ENCODE measurements at regions not wholly inside any gene's neighbourhood (a gene's known extent, or its start where the extent isn't known, plus 50 kb on each side); places are given as distances from the start of the nearest gene placed in this dataset.
"Not testable (repeated sequence)": the region's sequence is repeated elsewhere in the genome, so short reads cannot be mapped to it uniquely, and the experiment has no call there.

DNA sequence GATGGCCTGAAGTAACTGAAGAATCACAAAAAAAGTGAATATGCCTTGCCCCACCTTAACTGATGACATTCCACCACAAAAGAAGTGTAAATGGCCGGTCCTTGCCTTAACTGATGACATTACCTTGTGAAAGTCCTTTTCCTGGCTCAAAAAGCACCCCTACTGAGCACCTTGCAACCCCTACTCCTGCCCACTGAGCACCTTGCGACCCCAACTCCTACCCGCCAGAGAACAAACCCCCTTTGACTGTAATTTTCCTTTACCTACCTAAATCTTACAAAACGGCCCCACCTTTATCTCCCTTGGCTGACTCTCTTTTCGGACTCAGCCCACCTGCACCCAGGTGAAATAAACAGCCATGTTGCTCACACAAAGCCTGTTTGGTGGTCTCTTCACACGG is 92.9 kb upstream of the CCDC180 start:
- H3K9me3 Mint-ChIP-seq; H3K36me3 Mint-ChIP-seq; H2AFZ ChIP-seq (ENCODE audit: insufficient read depth, low read depth, low read length, poor library complexity, severe bottlenecking); H3K4me1 ChIP-seq (ENCODE audit: control insufficient read depth in 1 of 2, insufficient read depth in 2 of 2, low read length in 2 of 2); H4K20me1 ChIP-seq (ENCODE audit: insufficient read depth, low read length); intact Hi-C loops (cut with micrococcal nuclease); H3K4me3 ChIP-seq (replicated peaks in 1 of 3; ENCODE audit: low read depth in 2 of 3, low read length in 3 of 3); H3K36me3 ChIP-seq (replicated peaks in 1 of 2; ENCODE audit: control insufficient read depth in 1 of 2, insufficient read depth in 2 of 2, low read length in 2 of 2); H3K9ac ChIP-seq (ENCODE audit: insufficient read depth, low read length, poor library complexity, severe bottlenecking); H3K27me3 ChIP-seq (ENCODE audit: control insufficient read depth in 2 of 2, insufficient read depth in 2 of 2, low read length in 2 of 2); H3K27ac ChIP-seq (ENCODE audit: low read depth in 1 of 2, low read length in 2 of 2); H3K4me2 ChIP-seq (replicated peaks; ENCODE audit: extremely low read depth, low read length, poor library complexity, severe bottlenecking); H3K9me3 ChIP-seq (replicated peaks in 1 of 2; ENCODE audit: control insufficient read depth in 1 of 2, insufficient read depth in 1 of 2, low read length in 2 of 2); H3K79me2 ChIP-seq (ENCODE audit: insufficient read depth, low read length); H3K4me3 Mint-ChIP-seq; H3K4me1 Mint-ChIP-seq; H3K27ac Mint-ChIP-seq; DNase-seq: not testable (repeated sequence)
- peaks cover 26 to 38% (median 30%) of the 10 kb centered on the region in 3 donors for H3K27me3 Mint-ChIP-seq (ENCODE audit: low read depth in 3 of 3)
- WGBS (ENCODE audit: insufficient coverage) = 90% methylated on average over 4 of the region's 6 CpGs

GRCh38 chr9:97199683-97200082 is 107.8 kb upstream of the CCDC180 start:
- H2AFZ ChIP-seq (ENCODE audit: insufficient read depth, low read depth, low read length, poor library complexity, severe bottlenecking); H3K4me3 Mint-ChIP-seq; H3K79me2 ChIP-seq (ENCODE audit: insufficient read depth, low read length); H3K36me3 ChIP-seq (replicated peaks in 1 of 2; ENCODE audit: control insufficient read depth in 1 of 2, insufficient read depth in 2 of 2, low read length in 2 of 2); H3K27ac ChIP-seq (ENCODE audit: low read depth in 1 of 2, low read length in 2 of 2); H3K36me3 Mint-ChIP-seq; H3K4me2 ChIP-seq (replicated peaks; ENCODE audit: extremely low read depth, low read length, poor library complexity, severe bottlenecking); H3K27me3 Mint-ChIP-seq (ENCODE audit: low read depth in 3 of 3); DNase-seq; H3K4me1 ChIP-seq (ENCODE audit: control insufficient read depth in 1 of 2, insufficient read depth in 2 of 2, low read length in 2 of 2); H3K9ac ChIP-seq (ENCODE audit: insufficient read depth, low read length, poor library complexity, severe bottlenecking); H3K4me1 Mint-ChIP-seq; H3K4me3 ChIP-seq (replicated peaks in 1 of 3; ENCODE audit: low read depth in 2 of 3, low read length in 3 of 3); H4K20me1 ChIP-seq (ENCODE audit: insufficient read depth, low read length); intact Hi-C loops (cut with micrococcal nuclease); H3K27ac Mint-ChIP-seq; H3K27me3 ChIP-seq (ENCODE audit: control insufficient read depth in 2 of 2, insufficient read depth in 2 of 2, low read length in 2 of 2); H3K9me3 ChIP-seq (replicated peaks in 1 of 2; ENCODE audit: control insufficient read depth in 1 of 2, insufficient read depth in 1 of 2, low read length in 2 of 2): not testable (repeated sequence)
- WGBS (ENCODE audit: insufficient coverage) = 90% methylated on average over 2 of the region's 20 CpGs
- H3K9me3 Mint-ChIP-seq = peaks cover 6 to 23% (median 19%) of the 10 kb centered on the region in 7 donors

DNA sequence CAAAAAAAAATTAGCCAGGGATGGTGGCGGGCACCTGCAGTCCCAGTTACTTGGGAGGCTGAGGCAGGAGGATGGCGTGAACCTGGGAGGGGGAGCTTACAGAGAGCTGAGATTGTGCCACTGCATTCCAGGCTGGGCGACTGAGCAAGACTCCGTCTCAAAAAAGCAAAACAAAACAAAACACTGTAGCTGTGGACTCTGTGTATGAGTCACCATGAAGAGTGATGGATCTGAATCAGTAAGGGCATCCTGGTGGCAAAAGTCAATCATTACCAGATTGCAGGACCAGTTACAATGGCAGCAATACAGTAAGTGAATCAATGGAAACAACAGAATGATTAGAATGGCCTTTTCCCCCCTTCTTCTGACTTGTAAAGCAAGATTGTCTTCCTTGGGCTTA is 113.7 kb upstream of the CCDC180 start:
- H3K36me3 Mint-ChIP-seq; H3K9me3 ChIP-seq (replicated peaks in 1 of 2; ENCODE audit: control insufficient read depth in 1 of 2, insufficient read depth in 1 of 2, low read length in 2 of 2); H2AFZ ChIP-seq (ENCODE audit: insufficient read depth, low read depth, low read length, poor library complexity, severe bottlenecking); H4K20me1 ChIP-seq (ENCODE audit: insufficient read depth, low read length); H3K27ac ChIP-seq (ENCODE audit: low read depth in 1 of 2, low read length in 2 of 2); DNase-seq; H3K9me3 Mint-ChIP-seq; H3K4me1 Mint-ChIP-seq; intact Hi-C loops (cut with micrococcal nuclease); H3K27me3 ChIP-seq (ENCODE audit: control insufficient read depth in 2 of 2, insufficient read depth in 2 of 2, low read length in 2 of 2); H3K27ac Mint-ChIP-seq; H3K79me2 ChIP-seq (ENCODE audit: insufficient read depth, low read length); H3K36me3 ChIP-seq (replicated peaks in 1 of 2; ENCODE audit: control insufficient read depth in 1 of 2, insufficient read depth in 2 of 2, low read length in 2 of 2); H3K4me1 ChIP-seq (ENCODE audit: control insufficient read depth in 1 of 2, insufficient read depth in 2 of 2, low read length in 2 of 2); H3K27me3 Mint-ChIP-seq (ENCODE audit: low read depth in 3 of 3); H3K4me2 ChIP-seq (replicated peaks; ENCODE audit: extremely low read depth, low read length, poor library complexity, severe bottlenecking); H3K9ac ChIP-seq (ENCODE audit: insufficient read depth, low read length, poor library complexity, severe bottlenecking); H3K4me3 ChIP-seq (replicated peaks in 1 of 3; ENCODE audit: low read depth in 2 of 3, low read length in 3 of 3); H3K4me3 Mint-ChIP-seq: not testable (repeated sequence)
- WGBS (ENCODE audit: insufficient coverage) = 100% methylated on average over 1 of the region's 4 CpGs

Measured in CD14-positive monocyte (primary cell).